ENCODE measurements at regions not wholly inside any gene's neighbourhood (a gene's known extent, or its start where the extent isn't known, plus 50 kb on each side); places are given as distances from the start of the nearest gene placed in this dataset.

DNA sequence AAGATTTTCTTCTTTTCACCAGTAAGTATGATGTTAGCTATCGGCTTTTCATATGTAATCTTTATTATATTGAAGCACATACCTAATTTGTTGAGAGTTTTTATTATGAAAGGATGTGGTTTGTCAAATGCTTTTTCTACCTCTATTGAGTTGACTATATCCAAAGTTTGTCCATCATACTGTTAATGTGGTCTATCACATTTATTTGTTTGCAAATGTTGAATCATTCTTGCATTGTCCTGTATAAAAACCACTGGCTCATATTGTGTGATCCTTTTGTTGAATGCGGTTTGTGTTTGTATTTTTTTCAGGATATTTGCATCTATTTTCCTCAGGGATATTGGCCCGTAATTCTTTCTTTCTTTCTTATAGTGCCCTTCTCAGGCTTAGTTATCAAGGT, 675.5 kb downstream of the NUP35 start:
- CTCF ChIA-PET = no interaction called here
- Histone ChIP-seq H3K4me3 (ENCODE audit: low read depth, low read length) (no peak overlapping the region), H3K36me3 (ENCODE audit: control insufficient read depth, insufficient read depth, low read length) (no peaks in the 10 kb centered on the region), H3K27me3 (ENCODE audit: control insufficient read depth, insufficient read depth, low read length) (no peaks in the 10 kb centered on the region)
- TF ChIP-seq CTCF (IDR thresholded peaks at IDR 0.05; ENCODE audit: insufficient read depth, low read depth, low read length) = no peak
- POLR2A ChIA-PET = no interaction called here
- DNase-seq (ENCODE audit: low read depth) = no peak

DNA sequence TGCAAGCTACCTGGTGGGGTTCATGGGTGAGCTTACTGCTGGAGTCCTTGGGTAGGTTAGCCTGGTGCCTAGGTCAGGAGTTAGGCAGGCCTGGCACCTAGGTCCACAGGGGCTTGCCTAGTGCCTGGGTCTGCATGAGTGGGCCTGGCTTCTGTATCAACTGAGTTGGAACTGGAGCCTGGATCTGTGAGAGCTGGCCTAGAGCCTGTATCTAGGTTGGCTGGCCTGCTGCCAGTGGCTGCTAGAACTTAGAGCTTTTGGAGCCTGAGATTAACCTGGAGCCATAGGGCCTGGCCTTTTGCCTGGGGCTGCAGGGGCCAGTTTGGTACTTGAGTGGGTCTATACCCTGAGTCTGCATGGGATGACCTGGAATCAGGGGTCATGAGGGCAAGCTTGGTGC, 679.4 kb downstream of the NUP35 start:
- H3K27me3 ChIP-seq (ENCODE audit: control insufficient read depth, insufficient read depth, low read length) = no peaks in the 10 kb centered on the region
- ChIA-PET POLR2A (no interaction called here), CTCF (no interaction called here)
- no peaks in the 10 kb centered on the region for H3K36me3 ChIP-seq (ENCODE audit: control insufficient read depth, insufficient read depth, low read length)
- no peak for DNase-seq (ENCODE audit: low read depth)
- no peak for TF ChIP-seq CTCF (IDR thresholded peaks at IDR 0.05; ENCODE audit: insufficient read depth, low read depth, low read length)
- H3K4me3 ChIP-seq (ENCODE audit: low read depth, low read length) = no peak overlapping the region

DNA sequence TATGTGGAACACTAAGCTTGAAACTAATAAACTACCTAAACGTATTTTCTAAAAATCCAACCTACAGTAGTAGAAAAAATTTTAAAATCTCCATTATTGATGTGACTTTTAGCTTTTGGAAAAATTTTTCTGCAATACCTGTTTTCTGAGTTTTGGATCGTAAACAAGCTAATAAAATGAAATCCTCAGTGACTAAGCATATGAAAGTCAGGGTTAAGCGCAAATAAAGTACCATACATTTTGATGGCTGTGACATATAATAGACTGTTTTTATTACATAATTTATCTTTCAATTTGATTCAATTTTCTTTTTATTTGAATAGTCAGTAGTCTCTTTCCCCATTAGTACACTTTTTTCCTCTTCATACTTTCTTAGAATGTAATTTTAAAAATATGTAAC, 683.6 kb downstream of the NUP35 start:
- ChIA-PET CTCF (no interaction called here), POLR2A (no interaction called here)
- DNase-seq (ENCODE audit: low read depth) = no peak
- H3K27me3 ChIP-seq (ENCODE audit: control insufficient read depth, insufficient read depth, low read length) = no peaks in the 10 kb centered on the region
- no peak overlapping the region for H3K4me3 ChIP-seq (ENCODE audit: low read depth, low read length)
- H3K36me3 ChIP-seq (ENCODE audit: control insufficient read depth, insufficient read depth, low read length) = no peaks in the 10 kb centered on the region
- no peak for TF ChIP-seq CTCF (IDR thresholded peaks at IDR 0.05; ENCODE audit: insufficient read depth, low read depth, low read length)

- no peak for DNase-seq (ENCODE audit: low read depth)
- ChIA-PET CTCF (no interaction called here), POLR2A (no interaction called here)
- no peaks in the 10 kb centered on the region for H3K36me3 ChIP-seq (ENCODE audit: control insufficient read depth, insufficient read depth, low read length)
- no peak overlapping the region for H3K4me3 ChIP-seq (ENCODE audit: low read depth, low read length)
- TF ChIP-seq CTCF (IDR thresholded peaks at IDR 0.05; ENCODE audit: insufficient read depth, low read depth, low read length) = no peak
- H3K27me3 ChIP-seq (ENCODE audit: control insufficient read depth, insufficient read depth, low read length) = no peaks in the 10 kb centered on the region
These were observed 685.2 kb downstream of the NUP35 start for GRCh38 chr2:183809404-183809803.

- ChIA-PET POLR2A (no interaction called here), CTCF (no interaction called here)
- H3K4me3 ChIP-seq (ENCODE audit: low read depth, low read length) = no peak overlapping the region
- no peaks in the 10 kb centered on the region for H3K36me3 ChIP-seq (ENCODE audit: control insufficient read depth, insufficient read depth, low read length)
- DNase-seq (ENCODE audit: low read depth) = no peak
- H3K27me3 ChIP-seq (ENCODE audit: control insufficient read depth, insufficient read depth, low read length) = no peaks in the 10 kb centered on the region
- TF ChIP-seq CTCF (IDR thresholded peaks at IDR 0.05; ENCODE audit: insufficient read depth, low read depth, low read length) = no peak
These were observed 687.0 kb downstream of the NUP35 start for GRCh38 chr2:183811281-183811680.

Data from BJ (cell line).